Neural progenitor cell (in vitro differentiated cells): ENCODE measurements at regions not wholly inside any gene's neighbourhood (a gene's known extent, or its start where the extent isn't known, plus 50 kb on each side); places are given as distances from the start of the nearest gene placed in this dataset.

ENCODE experiments used
- DNase-seq: peaks from one replicate; pipeline ENCODE4 v3.0.0-alpha.2; 2016; ENCODE audit warnings: low spot score
- H2AFZ ChIP-seq: fragments of 200-600 bp; sonication (generic); replicated peaks from 2 replicates; pipeline ENCODE4 v1.6.1; 2016; ENCODE audit warnings: antibody characterized with exemption
- H3F3A ChIP-seq: fragments of 200-600 bp; sonication (generic); 2 replicates; pipeline ENCODE4 v1.6.1; 2016; ENCODE audit warnings: antibody characterized with exemption, low read depth
- H3K27ac ChIP-seq: fragments of 200-600 bp; sonication (generic); 2 replicates; pipeline ENCODE4 v1.5.1; 2016; ENCODE audit warnings: mild to moderate bottlenecking
- H3K27me3 ChIP-seq: fragments of 200-600 bp; sonication (generic); 2 replicates; pipeline ENCODE4 v1.6.1; 2016; ENCODE audit warnings: mild to moderate bottlenecking, moderate library complexity
- H3K36me3 ChIP-seq: fragments of 200-600 bp; sonication (generic); 2 replicates; pipeline ENCODE4 v1.5.1; 2016
- H3K4me1 ChIP-seq: fragments of 200-600 bp; sonication (generic); 2 replicates; pipeline ENCODE4 v1.6.1; 2016; ENCODE audit warnings: mixed run types
- H3K4me2 ChIP-seq: fragments of 200-600 bp; sonication (generic); 2 replicates; pipeline ENCODE4 v1.6.1; 2016
- H3K4me3 ChIP-seq: fragments of 200-600 bp; sonication (generic); 2 replicates; pipeline ENCODE4 v1.5.1; 2016
- H3K79me2 ChIP-seq: fragments of 200-600 bp; sonication (generic); 2 replicates; pipeline ENCODE4 v1.6.1; 2016; ENCODE audit warnings: low read depth
- H3K9ac ChIP-seq: fragments of 200-600 bp; sonication (generic); 2 replicates; pipeline ENCODE4 v1.6.1; 2016
- H3K9me3 ChIP-seq: fragments of 200-600 bp; sonication (generic); 2 replicates; pipeline ENCODE4 v1.5.1; 2016; ENCODE audit warnings: low read depth
- H4K20me1 ChIP-seq: fragments of 200-600 bp; sonication (generic); 2 replicates; pipeline ENCODE4 v1.6.1; 2016; ENCODE audit warnings: low read depth
- H3K27ac Mint-ChIP-seq: 3 replicates; pipeline ENCODE4 v1.8.0; 2021; ENCODE audit warnings: mixed read lengths
- H3K27me3 Mint-ChIP-seq: 2 replicates; pipeline ENCODE4 v1.8.0; 2022; ENCODE audit warnings: low read depth, mild to moderate bottlenecking, inconsistent platforms, moderate library complexity, mixed read lengths; ENCODE audit not compliant: insufficient read depth
- H3K36me3 Mint-ChIP-seq: 3 replicates; pipeline ENCODE4 v1.8.0; 2021; ENCODE audit warnings: mixed read lengths
- H3K4me1 Mint-ChIP-seq: 3 replicates; pipeline ENCODE4 v1.8.0; 2021; ENCODE audit warnings: mixed read lengths
- H3K4me3 Mint-ChIP-seq: 3 replicates; pipeline ENCODE4 v1.8.0; 2021; ENCODE audit warnings: mild to moderate bottlenecking, moderate library complexity, mixed read lengths
- H3K9me3 Mint-ChIP-seq: 3 replicates; pipeline ENCODE4 v1.8.0; 2020; ENCODE audit warnings: mixed read lengths
- CTCF ChIP-seq: fragments of 200-600 bp; sonication (generic); IDR thresholded peaks from 2 replicates; pipeline ENCODE4 v1.5.1; 2017; ENCODE audit warnings: antibody characterized with exemption, mild to moderate bottlenecking
- EZH2 ChIP-seq: fragments of 200-600 bp; sonication (generic); IDR thresholded peaks from 2 replicates; pipeline ENCODE4 v1.6.1; 2017; ENCODE audit warnings: antibody characterized with exemption, mild to moderate bottlenecking, moderate library complexity
- EZH2phosphoT487 ChIP-seq: fragments of 200-600 bp; sonication (generic); IDR thresholded peaks from 2 replicates; pipeline ENCODE4 v1.6.1; 2017; ENCODE audit warnings: antibody characterized with exemption

GRCh38 chr22:49082451-49082850, 745.2 kb downstream of the BRD1 start:
- no peaks in the 10 kb centered on the region for H3K9me3 ChIP-seq
- no peak for TF ChIP-seq EZH2
- no peak for TF ChIP-seq EZH2phosphoT487
- TF ChIP-seq CTCF: no peak
- no peak overlapping the region for H3K4me2 ChIP-seq
- no peaks in the 10 kb centered on the region for H3K79me2 ChIP-seq
- no peak overlapping the region for H2AFZ ChIP-seq
- H3K36me3 ChIP-seq: no peaks in the 10 kb centered on the region
- no peaks in the 10 kb centered on the region for H3F3A ChIP-seq
- H4K20me1 ChIP-seq: no peaks in the 10 kb centered on the region
- H3K4me3 ChIP-seq: no peak overlapping the region
- Mint-ChIP-seq H3K27ac (no peak overlapping the region), H3K4me1 (peaks cover 5% of the 10 kb centered on the region), H3K9me3 (peaks cover 2% of the 10 kb centered on the region), H3K36me3 (no peaks in the 10 kb centered on the region), H3K4me3 (no peak overlapping the region), H3K27me3 (peaks cover 11% of the 10 kb centered on the region)
- DNase-seq: no peak
- H3K27me3 ChIP-seq: no peaks in the 10 kb centered on the region
- H3K9ac ChIP-seq: no peak overlapping the region
- H3K4me1 ChIP-seq: no peaks in the 10 kb centered on the region
- no peak overlapping the region for H3K27ac ChIP-seq

DNA sequence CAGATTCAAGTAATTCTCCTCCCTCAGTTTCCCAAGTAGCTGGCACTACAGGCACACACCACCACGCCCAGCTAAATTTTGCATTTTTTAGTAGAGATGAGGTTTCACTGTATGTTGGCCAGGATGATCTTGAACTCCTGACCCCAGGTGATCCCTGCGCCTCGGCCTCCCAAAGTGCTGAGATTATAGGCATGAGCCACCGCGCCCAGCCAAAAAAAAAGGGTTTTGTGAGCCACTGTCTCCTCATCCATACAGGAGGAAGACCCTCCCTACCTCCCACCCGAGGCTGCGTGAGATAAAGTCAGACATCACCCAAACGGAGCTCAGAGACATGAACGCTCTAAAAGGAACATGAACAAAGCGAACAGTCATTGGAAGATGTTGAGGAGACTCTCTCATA, 745.7 kb downstream of the BRD1 start:
- DNase-seq: no peak
- Histone ChIP-seq H3K4me1 (no peaks in the 10 kb centered on the region), H3K4me3 (no peak overlapping the region), H3F3A (no peaks in the 10 kb centered on the region), H3K9ac (no peak overlapping the region), H4K20me1 (no peaks in the 10 kb centered on the region), H3K36me3 (no peaks in the 10 kb centered on the region), H3K27ac (no peak overlapping the region), H3K79me2 (no peaks in the 10 kb centered on the region), H3K4me2 (no peak overlapping the region), H3K27me3 (no peaks in the 10 kb centered on the region), H3K9me3 (no peaks in the 10 kb centered on the region), H2AFZ (no peak overlapping the region)
- Mint-ChIP-seq H3K27ac (no peak overlapping the region), H3K4me3 (no peak overlapping the region), H3K36me3 (no peaks in the 10 kb centered on the region), H3K4me1 (no peaks in the 10 kb centered on the region), H3K27me3 (peaks cover 9% of the 10 kb centered on the region), H3K9me3 (peaks cover 2% of the 10 kb centered on the region)
- TF ChIP-seq EZH2phosphoT487 (no peak), EZH2 (no peak), CTCF (no peak)

- Mint-ChIP-seq H3K4me1 (no peaks in the 10 kb centered on the region), H3K27ac (no peak overlapping the region), H3K9me3 (peaks cover 2% of the 10 kb centered on the region), H3K4me3 (no peak overlapping the region), H3K27me3 (peaks cover 9% of the 10 kb centered on the region), H3K36me3 (no peaks in the 10 kb centered on the region)
- Histone ChIP-seq H3K36me3 (no peaks in the 10 kb centered on the region), H3K9ac (no peak overlapping the region), H3K79me2 (no peaks in the 10 kb centered on the region), H3K4me2 (no peak overlapping the region), H3K4me1 (peaks cover 5% of the 10 kb centered on the region), H2AFZ (no peak overlapping the region), H3K27ac (no peak overlapping the region), H3F3A (no peaks in the 10 kb centered on the region), H3K4me3 (no peak overlapping the region), H3K27me3 (no peaks in the 10 kb centered on the region), H3K9me3 (no peaks in the 10 kb centered on the region), H4K20me1 (no peaks in the 10 kb centered on the region)
- TF ChIP-seq EZH2: no peak
- TF ChIP-seq EZH2phosphoT487: no peak
- no peak for TF ChIP-seq CTCF
- DNase-seq: no peak
Measured at GRCh38 chr22:49081261-49081666, 746.4 kb downstream of the BRD1 start.
